Hepatocyte (in vitro differentiated cells): ENCODE measurements at regions not wholly inside any gene's neighbourhood (a gene's known extent, or its start where the extent isn't known, plus 50 kb on each side); places are given as distances from the start of the nearest gene placed in this dataset.
"Not testable (repeated sequence)": the region's sequence is repeated elsewhere in the genome, so short reads cannot be mapped to it uniquely, and the experiment has no call there.

Source experiments
- DNase-seq: peaks from one replicate; pipeline ENCODE4 v3.0.0-alpha.2; 2016; ENCODE audit warnings: low spot score
- H2AFZ ChIP-seq: fragments of 200-600 bp; sonication (generic); 2 replicates; pipeline ENCODE4 v1.6.0; 2016; ENCODE audit warnings: antibody characterized with exemption, mild to moderate bottlenecking
- H3K27ac ChIP-seq: fragments of 200-600 bp; sonication (generic); 2 replicates; pipeline ENCODE4 v1.5.1; 2016; ENCODE audit warnings: mild to moderate bottlenecking
- H3K27me3 ChIP-seq: fragments of 200-600 bp; sonication (generic); 2 replicates; pipeline ENCODE4 v1.6.1; 2016
- H3K36me3 ChIP-seq: fragments of 200-600 bp; sonication (generic); replicated peaks from 2 replicates; pipeline ENCODE4 v1.5.1; 2016; ENCODE audit warnings: low read depth; ENCODE audit not compliant: insufficient read depth
- H3K4me1 ChIP-seq: fragments of 200-600 bp; sonication (generic); 2 replicates; pipeline ENCODE4 v1.5.1; 2016; ENCODE audit warnings: mild to moderate bottlenecking, moderate library complexity; ENCODE audit not compliant: insufficient read depth
- H3K4me2 ChIP-seq: fragments of 200-600 bp; sonication (generic); 2 replicates; pipeline ENCODE4 v1.6.0; 2016
- H3K4me3 ChIP-seq: fragments of 200-600 bp; sonication (generic); 2 replicates; pipeline ENCODE4 v1.5.1; 2016; ENCODE audit warnings: mild to moderate bottlenecking
- H3K79me2 ChIP-seq: fragments of 200-600 bp; sonication (generic); 2 replicates; pipeline ENCODE4 v1.6.0; 2017; ENCODE audit warnings: mild to moderate bottlenecking
- H3K9me2 ChIP-seq: fragments of 200-600 bp; sonication (generic); replicated peaks from 2 replicates; pipeline ENCODE4 v1.6.0; 2017; ENCODE audit warnings: mild to moderate bottlenecking; ENCODE audit not compliant: insufficient read depth
- H3K9me3 ChIP-seq: fragments of 200-600 bp; sonication (generic); 2 replicates; pipeline ENCODE4 v1.5.1; 2016; ENCODE audit warnings: low read depth, mild to moderate bottlenecking
- H4K20me1 ChIP-seq: fragments of 200-600 bp; sonication (generic); 2 replicates; pipeline ENCODE4 v1.6.0; 2016; ENCODE audit warnings: mild to moderate bottlenecking; ENCODE audit not compliant: insufficient read depth, poor library complexity, severe bottlenecking
- CTCF ChIP-seq: fragments of 200-600 bp; sonication (generic); IDR thresholded peaks from 2 replicates; pipeline ENCODE4 v1.5.1; 2016; ENCODE audit warnings: antibody characterized with exemption, mild to moderate bottlenecking; ENCODE audit not compliant: poor library complexity
- EZH2 ChIP-seq: fragments of 200-600 bp; sonication (generic); IDR thresholded peaks from 2 replicates; pipeline ENCODE4 v1.6.1; 2016; ENCODE audit warnings: antibody characterized with exemption, mild to moderate bottlenecking, borderline replicate concordance
- EZH2phosphoT487 ChIP-seq: fragments of 200-600 bp; sonication (generic); IDR thresholded peaks from one replicate; pipeline ENCODE4 v1.6.1; 2018; ENCODE audit warnings: antibody characterized with exemption, mild to moderate bottlenecking, low read depth, moderate library complexity; ENCODE audit not compliant: unreplicated experiment, severe bottlenecking
- WGBS: methylation state at CpG from one replicate; pipeline ENCODE4 v1.1.6; 2016; ENCODE audit warnings: low lambda C conversion rate; ENCODE audit errors: missing lambda C conversion rate; 5-methylcytosine and 5-hydroxymethylcytosine counted together

- Histone ChIP-seq H3K27me3 (no peaks in the 10 kb centered on the region), H3K4me1 (no peaks in the 10 kb centered on the region), H3K4me3 (no peak overlapping the region), H4K20me1 (no peaks in the 10 kb centered on the region), H2AFZ (no peak overlapping the region), H3K27ac (no peak overlapping the region), H3K36me3 (no peaks in the 10 kb centered on the region), H3K9me3 (no peaks in the 10 kb centered on the region), H3K79me2 (no peaks in the 10 kb centered on the region), H3K9me2 (no peaks in the 10 kb centered on the region), H3K4me2 (no peak overlapping the region)
- TF ChIP-seq EZH2: no peak
- peak; percentile 19 for TF ChIP-seq CTCF
- 57% methylated on average over 2 of the region's 2 CpGs for WGBS
- peak; percentile 12 for DNase-seq
Measured at GRCh38 chr2:35114765-35115164, 1240.8 kb upstream of the CRIM1 start.

- DNase-seq, H3K36me3 ChIP-seq, H4K20me1 ChIP-seq, H3K27ac ChIP-seq, H3K27me3 ChIP-seq, H3K9me2 ChIP-seq, H3K4me2 ChIP-seq, H3K9me3 ChIP-seq, H3K4me1 ChIP-seq, H3K79me2 ChIP-seq, H2AFZ ChIP-seq, H3K4me3 ChIP-seq: not testable (repeated sequence)
- WGBS: 78% methylated on average over 4 of the region's 10 CpGs
Measured at GRCh38 chr2:35112367-35112766, 1243.2 kb upstream of the CRIM1 start.

- H3K9me3 ChIP-seq: no peaks in the 10 kb centered on the region
- TF ChIP-seq EZH2: no peak
- no peak for TF ChIP-seq EZH2phosphoT487
- no peak for TF ChIP-seq CTCF
- H4K20me1 ChIP-seq: no peaks in the 10 kb centered on the region
- no peaks in the 10 kb centered on the region for H3K36me3 ChIP-seq
- H2AFZ ChIP-seq: no peak overlapping the region
- H3K9me2 ChIP-seq: no peaks in the 10 kb centered on the region
- no peak overlapping the region for H3K4me3 ChIP-seq
- H3K4me1 ChIP-seq: no peaks in the 10 kb centered on the region
- no peak overlapping the region for H3K27ac ChIP-seq
- no peaks in the 10 kb centered on the region for H3K27me3 ChIP-seq
- H3K4me2 ChIP-seq: no peak overlapping the region
- 78% methylated on average over 1 of the region's 1 CpG for WGBS
- DNase-seq: no peak
- no peaks in the 10 kb centered on the region for H3K79me2 ChIP-seq
Measured at GRCh38 chr2:35104309-35104708, 1251.3 kb upstream of the CRIM1 start.

GRCh38 chr2:35099342-35099741, 1256.2 kb upstream of the CRIM1 start:
- Histone ChIP-seq H4K20me1 (no peaks in the 10 kb centered on the region), H3K4me2 (no peak overlapping the region), H3K9me3 (no peaks in the 10 kb centered on the region), H3K79me2 (no peaks in the 10 kb centered on the region), H3K9me2 (no peaks in the 10 kb centered on the region), H3K27ac (no peak overlapping the region), H2AFZ (no peak overlapping the region), H3K36me3 (no peaks in the 10 kb centered on the region), H3K27me3 (no peaks in the 10 kb centered on the region), H3K4me3 (no peak overlapping the region), H3K4me1 (no peaks in the 10 kb centered on the region)
- DNase-seq: no peak
- TF ChIP-seq EZH2: no peak
- peak; percentile 4 for TF ChIP-seq CTCF
- WGBS: 65% methylated on average over 2 of the region's 2 CpGs
